ENCODE measurements at regions not wholly inside any gene's neighbourhood (a gene's known extent, or its start where the extent isn't known, plus 50 kb on each side); places are given as distances from the start of the nearest gene placed in this dataset.

GRCh38 chr6:139584599-139584998 is 210.2 kb upstream of the CITED2 start:
- Histone ChIP-seq H3K27ac (ENCODE audit: low read length) (no peak overlapping the region), H3K27me3 (ENCODE audit: control insufficient read depth, insufficient read depth, low read length) (no peaks in the 10 kb centered on the region), H3K4me1 (ENCODE audit: control insufficient read depth, insufficient read depth, low read length) (no peaks in the 10 kb centered on the region), H3K36me3 (ENCODE audit: control insufficient read depth, insufficient read depth, low read length) (no peaks in the 10 kb centered on the region), H3K4me3 (ENCODE audit: low read length) (no peak overlapping the region), H3K9me3 (ENCODE audit: control insufficient read depth, insufficient read depth, low read length) (no peaks in the 10 kb centered on the region)
- WGBS (ENCODE audit: insufficient coverage, insufficient read length): no CpG with 5 or more reads among the region's 1 CpG
- no peak for DNase-seq (ENCODE audit: low read depth, low spot score)

DNA sequence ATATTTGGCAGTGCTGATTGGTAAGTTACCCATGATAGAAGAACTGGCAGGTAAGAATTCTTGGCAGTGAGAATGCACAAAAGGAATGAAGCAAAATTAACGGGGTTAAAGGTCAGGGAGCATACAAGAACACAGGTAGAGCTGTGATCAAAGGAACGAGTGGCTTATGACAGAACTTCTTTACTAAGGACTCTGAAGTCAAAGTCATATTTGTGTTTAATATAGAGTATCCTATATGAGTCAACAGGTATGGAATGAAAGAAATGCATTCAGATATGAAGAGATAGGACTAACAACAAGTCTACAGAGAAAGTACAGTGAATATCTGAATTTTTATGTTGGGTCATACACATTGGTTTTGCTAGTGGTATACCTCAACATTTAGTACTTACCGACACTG is 209.0 kb upstream of the CITED2 start:
- Histone ChIP-seq H3K9me3 (ENCODE audit: control insufficient read depth, insufficient read depth, low read length) (no peaks in the 10 kb centered on the region), H3K27me3 (ENCODE audit: control insufficient read depth, insufficient read depth, low read length) (no peaks in the 10 kb centered on the region), H3K27ac (ENCODE audit: low read length) (no peak overlapping the region), H3K4me3 (ENCODE audit: low read length) (no peak overlapping the region), H3K36me3 (ENCODE audit: control insufficient read depth, insufficient read depth, low read length) (no peaks in the 10 kb centered on the region), H3K4me1 (ENCODE audit: control insufficient read depth, insufficient read depth, low read length) (no peaks in the 10 kb centered on the region)
- WGBS (ENCODE audit: insufficient coverage, insufficient read length): no CpG with 5 or more reads among the region's 3 CpGs
- no peak for DNase-seq (ENCODE audit: low read depth, low spot score)

DNA sequence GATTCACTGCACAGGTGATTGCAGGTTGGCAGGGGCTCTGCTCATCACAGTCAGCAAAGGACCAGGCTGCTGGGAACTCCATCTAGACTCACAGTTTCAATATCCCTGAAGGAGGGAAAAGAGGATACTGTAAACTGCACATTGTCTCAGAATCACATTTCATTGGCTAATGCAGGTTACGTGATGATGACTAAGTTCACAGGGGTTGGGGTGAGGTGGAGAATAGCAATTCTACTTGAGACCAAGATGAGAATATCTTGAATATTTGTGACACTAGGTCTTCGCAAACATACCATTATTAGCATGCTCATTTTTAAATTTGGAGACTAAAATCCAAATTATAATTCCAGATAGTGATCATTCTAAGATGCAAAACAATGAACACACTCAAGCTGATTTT is 208.5 kb upstream of the CITED2 start:
- H3K4me3 ChIP-seq (ENCODE audit: low read length): no peak overlapping the region
- H3K27me3 ChIP-seq (ENCODE audit: control insufficient read depth, insufficient read depth, low read length): no peaks in the 10 kb centered on the region
- H3K36me3 ChIP-seq (ENCODE audit: control insufficient read depth, insufficient read depth, low read length): no peaks in the 10 kb centered on the region
- no peaks in the 10 kb centered on the region for H3K9me3 ChIP-seq (ENCODE audit: control insufficient read depth, insufficient read depth, low read length)
- DNase-seq (ENCODE audit: low read depth, low spot score): no peak
- WGBS (ENCODE audit: insufficient coverage, insufficient read length): no CpG with 5 or more reads among the region's 2 CpGs
- H3K4me1 ChIP-seq (ENCODE audit: control insufficient read depth, insufficient read depth, low read length): no peaks in the 10 kb centered on the region
- no peak overlapping the region for H3K27ac ChIP-seq (ENCODE audit: low read length)

- H3K4me1 ChIP-seq (ENCODE audit: control insufficient read depth, insufficient read depth, low read length): no peaks in the 10 kb centered on the region
- H3K27ac ChIP-seq (ENCODE audit: low read length): no peak overlapping the region
- H3K36me3 ChIP-seq (ENCODE audit: control insufficient read depth, insufficient read depth, low read length): no peaks in the 10 kb centered on the region
- DNase-seq (ENCODE audit: low read depth, low spot score): no peak
- no peaks in the 10 kb centered on the region for H3K27me3 ChIP-seq (ENCODE audit: control insufficient read depth, insufficient read depth, low read length)
- H3K4me3 ChIP-seq (ENCODE audit: low read length): no peak overlapping the region
- no peaks in the 10 kb centered on the region for H3K9me3 ChIP-seq (ENCODE audit: control insufficient read depth, insufficient read depth, low read length)
Observed at GRCh38 chr6:139581485-139581865, 207.0 kb upstream of the CITED2 start.

- WGBS (ENCODE audit: insufficient coverage, insufficient read length): no CpG with 5 or more reads among the region's 9 CpGs
- H3K4me1 ChIP-seq (ENCODE audit: control insufficient read depth, insufficient read depth, low read length): no peaks in the 10 kb centered on the region
- no peaks in the 10 kb centered on the region for H3K9me3 ChIP-seq (ENCODE audit: control insufficient read depth, insufficient read depth, low read length)
- no peaks in the 10 kb centered on the region for H3K27me3 ChIP-seq (ENCODE audit: control insufficient read depth, insufficient read depth, low read length)
- no peaks in the 10 kb centered on the region for H3K36me3 ChIP-seq (ENCODE audit: control insufficient read depth, insufficient read depth, low read length)
- DNase-seq (ENCODE audit: low read depth, low spot score): no peak
- no peak overlapping the region for H3K27ac ChIP-seq (ENCODE audit: low read length)
- no peak overlapping the region for H3K4me3 ChIP-seq (ENCODE audit: low read length)
Observed at GRCh38 chr6:139580592-139581484, 206.4 kb upstream of the CITED2 start.

DNA sequence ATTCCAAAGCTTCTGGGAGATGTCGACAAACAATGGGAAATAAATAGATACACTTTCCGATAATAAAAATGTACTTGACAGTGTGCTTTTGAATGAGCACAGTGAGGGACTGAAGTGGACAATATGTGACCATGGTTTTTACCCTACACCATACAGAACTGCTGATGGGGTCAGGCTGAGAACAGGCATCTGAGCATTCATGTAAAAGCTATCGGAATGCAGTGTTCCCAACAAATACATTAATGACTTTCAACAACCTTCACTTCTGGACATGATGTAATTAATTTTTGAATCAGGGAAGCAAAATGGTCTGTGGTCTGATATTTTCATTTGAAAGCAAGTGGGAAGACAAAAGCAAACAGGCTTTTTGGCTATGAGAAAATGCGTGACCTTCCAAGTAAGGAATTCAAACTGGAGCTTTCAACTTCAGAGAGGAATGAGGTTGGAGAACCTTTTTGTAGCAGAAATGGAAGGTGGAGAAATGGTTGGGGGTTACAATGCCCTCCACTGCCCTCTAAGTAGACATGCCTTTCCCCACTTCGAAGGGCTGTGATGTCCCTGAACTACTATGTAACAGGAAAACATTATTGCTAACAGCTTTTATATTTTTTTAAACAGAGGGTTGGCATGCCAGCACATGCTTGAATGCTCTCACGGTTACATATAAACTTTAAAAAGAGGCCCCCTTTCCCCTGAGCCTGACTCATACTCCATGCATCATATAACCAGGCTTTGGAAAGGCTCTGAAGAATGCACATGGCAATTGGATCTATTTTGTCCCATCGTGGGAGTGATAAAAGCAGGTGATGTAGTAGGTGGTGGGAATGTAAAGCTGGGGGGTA is 203.5 kb upstream of the CITED2 start:
- DNase-seq (ENCODE audit: low read depth, low spot score): no peak
- no CpG with 5 or more reads among the region's 7 CpGs for WGBS (ENCODE audit: insufficient coverage, insufficient read length)
- Histone ChIP-seq H3K36me3 (ENCODE audit: control insufficient read depth, insufficient read depth, low read length) (no peaks in the 10 kb centered on the region), H3K4me3 (ENCODE audit: low read length) (no peak overlapping the region), H3K4me1 (ENCODE audit: control insufficient read depth, insufficient read depth, low read length) (no peaks in the 10 kb centered on the region), H3K27ac (ENCODE audit: low read length) (no peak overlapping the region), H3K27me3 (ENCODE audit: control insufficient read depth, insufficient read depth, low read length) (no peaks in the 10 kb centered on the region), H3K9me3 (ENCODE audit: control insufficient read depth, insufficient read depth, low read length) (no peaks in the 10 kb centered on the region)

GRCh38 chr6:139577124-139577762 is 202.8 kb upstream of the CITED2 start:
- Histone ChIP-seq H3K9me3 (ENCODE audit: control insufficient read depth, insufficient read depth, low read length) (no peaks in the 10 kb centered on the region), H3K27me3 (ENCODE audit: control insufficient read depth, insufficient read depth, low read length) (no peaks in the 10 kb centered on the region), H3K4me3 (ENCODE audit: low read length) (no peak overlapping the region), H3K27ac (ENCODE audit: low read length) (no peak overlapping the region), H3K4me1 (ENCODE audit: control insufficient read depth, insufficient read depth, low read length) (no peaks in the 10 kb centered on the region), H3K36me3 (ENCODE audit: control insufficient read depth, insufficient read depth, low read length) (no peaks in the 10 kb centered on the region)
- DNase-seq (ENCODE audit: low read depth, low spot score): no peak
- no CpG with 5 or more reads among the region's 5 CpGs for WGBS (ENCODE audit: insufficient coverage, insufficient read length)

DNA sequence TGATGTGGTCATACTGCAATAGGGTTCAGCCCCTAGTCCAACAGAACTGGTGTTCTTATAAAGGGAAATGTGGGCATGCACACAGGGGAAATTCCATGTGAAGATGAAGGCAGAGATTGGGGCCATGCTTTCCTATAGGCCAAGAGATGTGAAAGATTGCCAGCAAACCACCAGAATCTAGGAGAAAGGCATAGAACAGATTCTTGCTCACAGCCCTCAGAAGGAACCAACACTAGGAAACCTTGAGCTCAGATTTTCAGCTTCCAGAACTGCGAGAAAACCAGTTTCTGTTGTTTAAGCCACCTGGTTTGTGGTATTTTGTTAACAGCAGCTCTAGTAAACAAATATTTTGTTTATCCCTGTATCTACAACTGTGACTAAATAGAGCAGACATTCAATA is 197.6 kb upstream of the CITED2 start:
- WGBS (ENCODE audit: insufficient coverage, insufficient read length): no CpG with 5 or more reads among the region's 1 CpG
- no peaks in the 10 kb centered on the region for H3K4me1 ChIP-seq (ENCODE audit: control insufficient read depth, insufficient read depth, low read length)

GRCh38 chr6:139570166-139570565 is 195.7 kb upstream of the CITED2 start:
- Histone ChIP-seq H3K4me3 (ENCODE audit: low read length) (no peak overlapping the region), H3K9me3 (ENCODE audit: control insufficient read depth, insufficient read depth, low read length) (no peaks in the 10 kb centered on the region), H3K27me3 (ENCODE audit: control insufficient read depth, insufficient read depth, low read length) (no peaks in the 10 kb centered on the region), H3K4me1 (ENCODE audit: control insufficient read depth, insufficient read depth, low read length) (no peaks in the 10 kb centered on the region), H3K27ac (ENCODE audit: low read length) (no peak overlapping the region), H3K36me3 (ENCODE audit: control insufficient read depth, insufficient read depth, low read length) (no peaks in the 10 kb centered on the region)
- DNase-seq (ENCODE audit: low read depth, low spot score): no peak
- no CpG with 5 or more reads among the region's 3 CpGs for WGBS (ENCODE audit: insufficient coverage, insufficient read length)

More for the DNA sequence above, 197.6 kb upstream of the CITED2 start:
- Histone ChIP-seq H3K9me3 (ENCODE audit: control insufficient read depth, insufficient read depth, low read length) (no peaks in the 10 kb centered on the region), H3K36me3 (ENCODE audit: control insufficient read depth, insufficient read depth, low read length) (no peaks in the 10 kb centered on the region), H3K27ac (ENCODE audit: low read length) (no peak overlapping the region), H3K27me3 (ENCODE audit: control insufficient read depth, insufficient read depth, low read length) (no peaks in the 10 kb centered on the region), H3K4me3 (ENCODE audit: low read length) (no peak overlapping the region)
- no peak for DNase-seq (ENCODE audit: low read depth, low spot score)

- H3K4me1 ChIP-seq (ENCODE audit: control insufficient read depth, insufficient read depth, low read length): no peaks in the 10 kb centered on the region
- 100% methylated on average over 2 of the region's 4 CpGs for WGBS (ENCODE audit: insufficient coverage, insufficient read length)
- no peak overlapping the region for H3K4me3 ChIP-seq (ENCODE audit: low read length)
- no peak for DNase-seq (ENCODE audit: low read depth, low spot score)
- no peaks in the 10 kb centered on the region for H3K36me3 ChIP-seq (ENCODE audit: control insufficient read depth, insufficient read depth, low read length)
- no peaks in the 10 kb centered on the region for H3K9me3 ChIP-seq (ENCODE audit: control insufficient read depth, insufficient read depth, low read length)
- no peak overlapping the region for H3K27ac ChIP-seq (ENCODE audit: low read length)
- H3K27me3 ChIP-seq (ENCODE audit: control insufficient read depth, insufficient read depth, low read length): no peaks in the 10 kb centered on the region
Observed at GRCh38 chr6:139569566-139569965, 195.1 kb upstream of the CITED2 start.

All from iPS DF 6.9 (cell line).